ENCODE measurements at regions not wholly inside any gene's neighbourhood (a gene's known extent, or its start where the extent isn't known, plus 50 kb on each side); places are given as distances from the start of the nearest gene placed in this dataset.

DNA sequence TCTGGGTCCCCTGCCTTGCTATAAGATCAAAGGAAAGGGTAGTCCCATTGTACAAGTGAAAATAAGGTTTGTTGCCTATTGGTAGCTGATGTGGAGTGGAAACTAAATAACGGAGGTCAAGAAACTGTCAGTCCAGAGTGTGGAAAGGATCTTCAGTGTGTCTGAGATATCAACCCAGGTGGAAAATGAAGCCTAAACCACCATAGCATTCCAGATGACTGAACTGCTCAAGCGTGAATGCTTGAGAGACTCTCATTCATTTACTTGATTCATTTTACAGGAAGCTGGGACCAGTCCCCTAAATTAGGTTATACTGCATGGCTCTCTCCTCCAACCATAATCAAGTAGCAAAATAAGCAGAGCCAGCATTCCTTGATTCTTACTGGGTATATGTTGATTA, 116.0 kb upstream of the SLC28A3 start:
- DNase-seq (ENCODE audit: low read depth) = no peak

GRCh38 chr9:84460695-84461094, 120.1 kb upstream of the SLC28A3 start:
- DNase-seq (ENCODE audit: low read depth) = no peak

DNA sequence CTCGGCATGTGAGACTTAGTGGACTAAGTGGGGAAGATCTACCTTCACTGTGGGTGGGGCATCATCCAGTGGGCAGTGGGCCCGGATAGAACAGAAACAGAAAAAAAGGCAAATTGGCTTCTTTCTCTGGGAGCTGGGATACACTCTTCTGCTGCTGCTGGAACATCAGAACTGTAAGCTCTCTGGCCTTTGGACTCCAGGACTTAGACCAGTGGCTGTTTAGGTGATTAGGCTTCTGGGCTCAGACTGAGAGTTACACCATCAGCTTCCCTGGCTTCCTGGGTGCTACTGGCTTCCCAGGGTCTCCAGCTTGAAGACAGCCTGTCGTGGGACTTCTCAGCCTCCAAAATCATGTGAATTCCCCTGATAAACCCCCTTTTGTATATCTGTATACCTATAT, 122.7 kb upstream of the SLC28A3 start:
- no peak for DNase-seq (ENCODE audit: low read depth)

- no peak for DNase-seq (ENCODE audit: low read depth)
These were observed 126.2 kb upstream of the SLC28A3 start for GRCh38 chr9:84466580-84467285.

GRCh38 chr9:84471816-84472215, 131.3 kb upstream of the SLC28A3 start:
- no peak for DNase-seq (ENCODE audit: low read depth)

GRCh38 chr9:84478996-84479395, 138.4 kb upstream of the SLC28A3 start:
- no peak for DNase-seq (ENCODE audit: low read depth)

DNA sequence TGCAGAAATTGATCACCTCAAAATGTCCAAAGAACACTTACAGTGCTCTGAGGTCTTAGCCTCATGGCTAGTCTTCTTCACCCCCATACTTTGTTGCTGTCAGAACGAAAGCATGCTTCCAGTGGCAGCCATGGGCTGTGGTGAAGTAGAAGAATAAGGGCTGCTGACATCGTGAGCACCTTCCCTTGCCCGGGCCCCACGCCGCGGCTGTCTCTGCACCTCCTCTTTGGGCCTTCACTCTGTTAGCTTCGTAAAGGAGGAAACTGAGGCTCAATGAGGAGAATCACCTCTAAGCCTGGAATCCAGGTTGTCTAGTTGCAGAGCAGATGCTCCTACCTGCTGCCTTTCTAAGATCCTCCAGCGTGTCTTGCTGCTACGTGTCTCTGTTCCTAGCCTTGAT, 139.5 kb upstream of the SLC28A3 start:
- DNase-seq (ENCODE audit: low read depth) = no peak

DNA sequence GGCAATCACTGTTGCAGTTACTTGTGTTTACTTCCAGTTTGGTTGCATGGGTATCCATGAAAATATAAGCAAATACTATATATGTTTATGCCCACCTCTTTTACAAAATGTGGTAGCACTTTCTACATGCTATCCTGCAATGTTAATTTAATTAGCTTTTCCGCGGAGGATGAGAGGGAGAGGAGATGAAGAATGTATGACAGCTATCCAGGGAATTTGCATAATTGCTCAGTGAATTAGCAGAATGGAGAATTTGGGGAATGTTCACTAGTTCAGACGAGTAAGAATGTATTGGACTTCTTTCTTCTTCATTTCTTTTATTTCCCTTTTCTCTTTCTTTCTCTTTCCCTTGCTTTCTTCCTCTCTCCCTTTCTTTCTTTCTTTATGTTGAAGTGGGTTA, 140.7 kb upstream of the SLC28A3 start:
- no peak for DNase-seq (ENCODE audit: low read depth)

DNA sequence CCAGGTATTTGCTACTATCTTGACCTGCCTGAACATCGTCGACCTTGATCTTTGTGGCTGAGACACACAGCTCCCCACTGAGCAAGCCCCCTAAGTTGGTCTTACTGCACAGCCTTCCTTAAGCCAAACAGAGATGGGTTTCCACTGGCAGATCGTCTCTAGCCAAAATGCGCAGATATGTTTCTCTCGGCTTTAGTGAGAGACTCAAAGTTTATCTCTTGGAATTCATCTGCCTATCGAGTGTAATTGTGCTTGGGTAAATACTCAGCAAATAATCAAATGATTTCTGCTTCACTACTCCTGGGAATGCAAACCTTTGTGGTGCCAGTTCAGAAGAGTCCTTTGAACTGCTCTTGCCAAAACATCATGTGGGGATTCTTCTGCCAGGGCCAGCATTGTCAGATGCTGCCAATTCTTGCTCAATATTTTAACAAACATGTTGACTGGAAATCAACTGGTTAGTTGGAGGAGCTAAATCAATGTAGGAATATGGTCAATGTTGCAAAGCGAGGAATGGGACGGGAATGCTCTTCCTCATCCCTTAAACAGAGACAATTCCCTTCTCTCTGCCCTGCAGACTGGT, 141.2 kb upstream of the SLC28A3 start:
- DNase-seq (ENCODE audit: low read depth) = no peak

DNA sequence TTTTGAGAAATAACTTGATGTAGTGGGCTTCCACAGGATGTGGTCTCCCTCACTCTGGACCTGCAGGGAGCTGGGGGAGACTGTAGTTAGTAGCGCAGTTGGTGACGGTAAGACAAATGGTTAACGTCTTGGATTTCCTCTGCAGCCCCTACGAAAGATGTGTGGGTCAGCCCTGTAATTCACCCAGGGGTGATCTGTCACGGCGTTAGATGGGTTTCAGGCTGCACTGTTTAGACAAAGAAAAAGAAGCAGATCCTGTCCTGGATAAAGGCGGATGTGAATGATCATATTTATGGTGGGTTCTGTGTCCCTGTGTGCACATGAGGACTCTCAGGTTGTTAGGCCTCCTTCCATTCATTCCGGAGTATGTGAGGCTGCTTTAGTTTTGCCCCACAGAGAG, 142.0 kb upstream of the SLC28A3 start:
- no peak for DNase-seq (ENCODE audit: low read depth)

GRCh38 chr9:84484172-84484571, 143.6 kb upstream of the SLC28A3 start:
- no peak for DNase-seq (ENCODE audit: low read depth)

- no peak for DNase-seq (ENCODE audit: low read depth)
These were observed 145.0 kb upstream of the SLC28A3 start for GRCh38 chr9:84485539-84485938.

GRCh38 chr9:84486663-84487062, 146.1 kb upstream of the SLC28A3 start:
- DNase-seq (ENCODE audit: low read depth) = no peak

GRCh38 chr9:84490206-84490841, 149.8 kb upstream of the SLC28A3 start:
- DNase-seq (ENCODE audit: low read depth) = no peak

GRCh38 chr9:84490842-84491325, 150.3 kb upstream of the SLC28A3 start:
- DNase-seq (ENCODE audit: low read depth) = no peak

DNA sequence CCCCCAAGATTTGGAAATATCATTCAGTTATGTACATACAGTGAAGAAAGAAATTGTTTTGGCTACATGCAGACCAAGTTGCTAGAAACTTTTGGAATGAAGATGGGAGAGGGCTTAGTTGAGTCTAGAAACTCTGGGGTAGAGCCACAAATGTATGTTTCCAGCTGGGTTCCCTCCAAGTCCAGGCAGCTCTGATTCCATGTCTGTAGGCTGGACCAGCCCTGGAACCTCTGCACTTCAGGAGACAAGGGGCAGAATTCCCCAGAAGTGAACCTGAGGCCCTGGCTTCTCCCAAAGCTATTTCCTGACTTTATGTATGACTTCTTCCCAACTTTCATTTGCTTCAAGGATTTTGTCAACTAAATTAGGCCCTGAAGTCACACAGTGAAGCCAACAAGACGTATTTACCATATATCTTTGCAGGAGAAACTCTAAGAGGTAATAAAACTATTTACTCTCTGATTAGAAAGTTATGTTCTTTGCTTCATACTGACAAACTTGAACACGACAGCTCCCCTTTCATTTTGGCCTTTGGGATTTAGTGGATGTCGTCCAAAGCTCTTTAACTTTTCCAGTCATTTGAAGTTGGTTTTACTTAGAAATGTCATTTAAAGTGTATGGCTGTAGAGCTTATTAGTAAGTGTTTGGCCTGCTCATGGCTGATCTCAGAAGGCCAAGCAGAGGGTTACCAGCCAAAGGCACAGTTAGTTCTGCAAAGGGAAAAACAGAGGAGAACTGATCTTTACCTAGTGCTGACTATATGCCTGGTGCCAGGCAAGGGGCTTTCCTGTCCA, 152.0 kb upstream of the SLC28A3 start:
- no peak for DNase-seq (ENCODE audit: low read depth)

DNA sequence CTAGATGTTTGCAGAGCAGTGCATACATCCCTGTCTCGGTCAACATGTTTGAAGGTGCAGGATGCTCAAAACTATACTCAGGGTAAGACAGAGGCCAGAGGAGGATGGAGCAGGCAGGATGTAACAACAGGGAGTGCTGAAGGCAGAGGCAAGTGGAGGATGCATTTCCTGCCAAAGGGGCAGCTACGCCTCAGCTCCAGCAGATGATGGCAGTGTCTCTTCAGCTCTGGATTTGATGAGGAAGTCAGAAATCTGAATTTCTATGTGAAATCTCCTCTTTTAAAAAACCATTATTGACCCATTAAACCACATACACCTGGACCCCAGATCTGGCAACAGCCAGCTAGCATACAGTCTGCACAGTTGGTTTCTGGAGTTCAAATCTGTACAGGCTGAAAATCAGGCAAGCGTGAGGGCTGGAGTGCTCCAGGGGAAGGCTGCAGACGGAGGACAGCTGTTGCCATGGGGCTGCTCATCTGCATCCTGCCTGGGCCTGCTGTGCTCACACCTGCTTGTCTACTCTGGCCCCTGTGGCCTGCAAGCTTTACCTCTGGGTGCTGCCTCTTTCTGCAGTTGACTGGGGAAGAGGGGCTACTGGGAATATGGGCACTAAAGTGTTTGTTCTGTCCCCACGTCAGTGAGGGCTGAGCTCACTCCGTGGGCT, 152.9 kb upstream of the SLC28A3 start:
- no peak for DNase-seq (ENCODE audit: low read depth)

DNA sequence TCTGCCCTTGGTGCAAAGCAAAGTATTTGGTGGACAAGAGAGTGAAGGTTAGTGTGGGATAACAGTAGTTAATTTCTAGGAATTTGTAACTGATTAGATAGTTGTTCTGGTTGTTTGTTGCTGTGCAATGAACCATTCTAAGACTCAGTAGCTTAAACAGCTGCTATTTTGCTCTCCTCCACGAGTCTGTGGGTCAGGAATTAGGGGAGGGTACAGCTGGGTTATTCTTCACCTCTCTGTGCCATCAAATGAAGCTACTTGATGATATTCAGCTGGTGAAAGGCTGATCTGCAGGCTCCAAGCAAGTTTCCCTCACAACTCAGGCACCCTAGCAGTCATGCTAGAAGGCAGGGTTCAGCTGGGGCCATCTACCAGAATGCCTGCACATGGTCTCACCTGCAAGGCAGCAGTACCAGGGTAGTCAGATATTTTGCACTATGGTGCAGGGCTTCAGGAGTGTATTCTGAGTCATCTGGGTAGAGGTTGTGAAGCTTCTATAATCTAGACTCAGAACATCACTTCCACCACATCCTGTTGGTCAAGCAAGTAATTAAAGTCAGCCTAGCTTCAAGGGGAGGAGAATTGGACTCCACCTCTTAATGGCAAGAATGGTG, 159.5 kb upstream of the SLC28A3 start:
- DNase-seq (ENCODE audit: low read depth) = no peak

- no peak for DNase-seq (ENCODE audit: low read depth)
These were observed 160.3 kb upstream of the SLC28A3 start for GRCh38 chr9:84500826-84501225.

GRCh38 chr9:84501587-84501986, 161.0 kb upstream of the SLC28A3 start:
- no peak for DNase-seq (ENCODE audit: low read depth)

- DNase-seq (ENCODE audit: low read depth) = no peak
These were observed 161.5 kb upstream of the SLC28A3 start for GRCh38 chr9:84502066-84502465.

DNA sequence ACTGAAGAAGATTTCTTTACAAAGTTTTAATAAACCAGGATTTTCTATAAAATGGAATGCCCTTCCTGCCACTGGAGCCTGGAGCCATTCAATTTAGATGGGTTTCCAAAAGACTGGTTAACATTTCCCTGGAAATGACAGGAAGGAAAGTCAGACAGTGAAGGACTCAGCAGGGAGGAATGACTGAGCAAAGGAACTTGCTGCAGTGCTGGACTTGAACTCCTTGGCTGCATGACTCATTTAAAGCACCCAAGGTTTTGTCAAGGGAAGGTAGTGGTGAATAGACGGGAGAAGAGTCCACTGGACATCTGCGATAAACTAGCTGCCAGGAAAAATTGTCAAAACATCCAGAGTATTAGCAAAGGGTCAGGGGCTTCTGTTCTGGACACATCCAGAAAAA, 163.8 kb upstream of the SLC28A3 start:
- DNase-seq (ENCODE audit: low read depth) = peak; percentile 6
